ENCODE measurements at regions not wholly inside any gene's neighbourhood (a gene's known extent, or its start where the extent isn't known, plus 50 kb on each side); places are given as distances from the start of the nearest gene placed in this dataset.

DNA sequence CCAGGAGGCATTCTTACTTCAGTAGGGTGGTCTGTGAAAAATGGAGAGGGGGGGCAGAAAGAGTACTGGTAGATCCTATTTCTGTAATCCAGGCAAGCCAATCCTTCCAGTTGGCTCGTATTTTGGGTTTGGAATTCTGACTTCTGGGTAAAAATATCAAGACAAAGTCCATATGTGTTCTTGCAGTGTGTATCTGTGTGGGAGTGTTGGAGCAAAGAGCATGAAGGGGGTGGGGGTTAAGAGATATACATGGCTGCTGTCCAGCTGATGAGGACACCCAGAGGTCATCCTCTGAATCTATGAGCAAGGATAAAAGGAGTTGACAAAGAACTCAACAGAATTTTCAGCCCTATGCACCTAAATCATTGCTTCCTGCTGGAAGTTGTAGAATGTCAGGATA lies 375.8 kb upstream of the PIK3C3 start:
- H3K27ac ChIP-seq (ENCODE audit: low read depth, low read length, poor library complexity, severe bottlenecking): no peak overlapping the region
- no peak overlapping the region for H3K4me2 ChIP-seq (ENCODE audit: low read length)
- no peaks in the 10 kb centered on the region for H3K36me3 ChIP-seq (ENCODE audit: insufficient read depth, low read length)
- H3K27me3 ChIP-seq (ENCODE audit: insufficient read depth, low read length): no peaks in the 10 kb centered on the region
- H3K4me3 ChIP-seq (ENCODE audit: low read depth, low read length, poor library complexity, severe bottlenecking): no peak overlapping the region
- no peak overlapping the region for H2AFZ ChIP-seq (ENCODE audit: low read length)
- H3K79me2 ChIP-seq (ENCODE audit: insufficient read depth, low read length): no peaks in the 10 kb centered on the region
- no peaks in the 10 kb centered on the region for H3K4me1 ChIP-seq (ENCODE audit: insufficient read depth, low read length, severe bottlenecking)
- no peaks in the 10 kb centered on the region for H3K9me2 ChIP-seq (ENCODE audit: low read depth, low read length)
- no peaks in the 10 kb centered on the region for H3F3A ChIP-seq (ENCODE audit: insufficient read depth, low read length)
- no peaks in the 10 kb centered on the region for H4K20me1 ChIP-seq (ENCODE audit: insufficient read depth, low read length)
- TF ChIP-seq CTCF (IDR thresholded peaks at IDR 0.05; ENCODE audit: low read length) (no peak), EZH2 (IDR thresholded peaks at IDR 0.05; ENCODE audit: borderline replicate concordance, low read length) (no peak)
- H3K9ac ChIP-seq (ENCODE audit: low read length): no peak overlapping the region
- H3K9me3 ChIP-seq (ENCODE audit: low read length): no peaks in the 10 kb centered on the region

DNA sequence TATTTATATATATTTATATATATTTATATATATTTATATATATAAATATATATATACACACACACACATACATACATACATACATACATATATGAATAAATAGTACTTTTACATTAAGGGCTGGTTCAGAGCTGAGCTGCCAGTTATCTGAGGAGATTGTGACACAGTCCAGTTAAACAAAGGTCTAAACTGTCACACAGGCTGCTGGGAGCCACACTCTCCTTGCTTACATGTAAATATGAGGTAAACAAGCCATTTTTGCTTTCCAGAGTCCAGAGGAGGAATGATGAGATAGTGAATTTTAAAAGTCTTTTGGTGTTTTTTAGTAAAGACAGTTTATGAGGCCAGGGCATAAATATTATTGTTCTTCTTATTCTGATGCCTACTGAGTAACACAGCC lies 377.5 kb upstream of the PIK3C3 start:
- Histone ChIP-seq H3K9ac (ENCODE audit: low read length) (no peak overlapping the region), H3K79me2 (ENCODE audit: insufficient read depth, low read length) (no peaks in the 10 kb centered on the region), H4K20me1 (ENCODE audit: insufficient read depth, low read length) (no peaks in the 10 kb centered on the region), H3K9me2 (ENCODE audit: low read depth, low read length) (no peaks in the 10 kb centered on the region), H3K4me3 (ENCODE audit: low read depth, low read length, poor library complexity, severe bottlenecking) (no peak overlapping the region), H3K9me3 (ENCODE audit: low read length) (no peaks in the 10 kb centered on the region), H3K4me1 (ENCODE audit: insufficient read depth, low read length, severe bottlenecking) (no peaks in the 10 kb centered on the region), H3K4me2 (ENCODE audit: low read length) (no peak overlapping the region), H3K36me3 (ENCODE audit: insufficient read depth, low read length) (no peaks in the 10 kb centered on the region), H2AFZ (ENCODE audit: low read length) (no peak overlapping the region), H3K27me3 (ENCODE audit: insufficient read depth, low read length) (no peaks in the 10 kb centered on the region), H3F3A (ENCODE audit: insufficient read depth, low read length) (no peaks in the 10 kb centered on the region), H3K27ac (ENCODE audit: low read depth, low read length, poor library complexity, severe bottlenecking) (no peak overlapping the region)
- TF ChIP-seq CTCF (IDR thresholded peaks at IDR 0.05; ENCODE audit: low read length) (no peak), EZH2 (IDR thresholded peaks at IDR 0.05; ENCODE audit: borderline replicate concordance, low read length) (no peak)

GRCh38 chr18:41576643-41577042 lies 378.4 kb upstream of the PIK3C3 start:
- no peak overlapping the region for H3K4me3 ChIP-seq (ENCODE audit: low read depth, low read length, poor library complexity, severe bottlenecking)
- no peak overlapping the region for H3K27ac ChIP-seq (ENCODE audit: low read depth, low read length, poor library complexity, severe bottlenecking)
- no peaks in the 10 kb centered on the region for H3K79me2 ChIP-seq (ENCODE audit: insufficient read depth, low read length)
- no peaks in the 10 kb centered on the region for H3K9me3 ChIP-seq (ENCODE audit: low read length)
- H3K9ac ChIP-seq (ENCODE audit: low read length): no peak overlapping the region
- H3K4me1 ChIP-seq (ENCODE audit: insufficient read depth, low read length, severe bottlenecking): no peaks in the 10 kb centered on the region
- H3K27me3 ChIP-seq (ENCODE audit: insufficient read depth, low read length): no peaks in the 10 kb centered on the region
- H2AFZ ChIP-seq (ENCODE audit: low read length): no peak overlapping the region
- no peaks in the 10 kb centered on the region for H4K20me1 ChIP-seq (ENCODE audit: insufficient read depth, low read length)
- no peaks in the 10 kb centered on the region for H3K9me2 ChIP-seq (ENCODE audit: low read depth, low read length)
- no peak overlapping the region for H3K4me2 ChIP-seq (ENCODE audit: low read length)
- H3K36me3 ChIP-seq (ENCODE audit: insufficient read depth, low read length): no peaks in the 10 kb centered on the region
- H3F3A ChIP-seq (ENCODE audit: insufficient read depth, low read length): no peaks in the 10 kb centered on the region
- TF ChIP-seq CTCF (IDR thresholded peaks at IDR 0.05; ENCODE audit: low read length) (no peak), EZH2 (IDR thresholded peaks at IDR 0.05; ENCODE audit: borderline replicate concordance, low read length) (no peak)
